ENCODE measurements at regions not wholly inside any gene's neighbourhood (a gene's known extent, or its start where the extent isn't known, plus 50 kb on each side); places are given as distances from the start of the nearest gene placed in this dataset.

DNA sequence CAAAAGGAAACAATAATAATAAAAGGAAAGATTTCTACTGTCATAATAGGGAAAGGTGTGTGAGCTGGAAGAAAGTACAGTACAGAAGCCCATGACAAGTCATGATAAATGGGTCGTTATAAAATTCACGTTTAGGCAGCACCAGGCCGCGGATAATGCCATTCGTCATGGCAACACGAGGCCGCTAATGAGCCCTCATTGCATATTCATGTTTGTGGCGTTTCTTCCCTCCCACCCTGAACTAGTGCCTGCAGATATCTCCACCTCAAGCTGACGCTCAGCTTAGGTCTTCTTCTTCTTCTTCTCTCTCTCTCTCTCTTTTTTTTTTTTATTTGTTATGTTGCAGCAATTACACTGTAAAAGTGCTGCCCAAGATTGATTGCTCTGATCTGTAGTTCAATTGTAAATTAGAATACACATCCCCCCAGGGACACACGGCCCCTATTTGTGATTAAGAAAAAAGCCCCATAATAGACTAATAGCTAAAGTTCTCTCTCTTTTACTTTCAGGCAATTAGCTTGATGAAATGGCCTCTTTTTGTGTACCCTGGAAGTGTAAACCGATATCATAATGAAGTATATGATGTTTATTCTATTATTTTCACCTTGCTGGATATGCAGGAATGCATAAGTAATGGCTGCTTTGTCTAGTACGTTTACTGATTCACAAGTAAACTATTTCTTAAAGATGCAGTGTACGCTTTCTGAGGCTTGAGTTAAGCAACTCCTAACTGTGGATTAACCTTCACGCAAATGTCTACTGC lies 61.9 kb upstream of the NR2F2 start (continued):
- TF ChIP-seq, protein P1, sequence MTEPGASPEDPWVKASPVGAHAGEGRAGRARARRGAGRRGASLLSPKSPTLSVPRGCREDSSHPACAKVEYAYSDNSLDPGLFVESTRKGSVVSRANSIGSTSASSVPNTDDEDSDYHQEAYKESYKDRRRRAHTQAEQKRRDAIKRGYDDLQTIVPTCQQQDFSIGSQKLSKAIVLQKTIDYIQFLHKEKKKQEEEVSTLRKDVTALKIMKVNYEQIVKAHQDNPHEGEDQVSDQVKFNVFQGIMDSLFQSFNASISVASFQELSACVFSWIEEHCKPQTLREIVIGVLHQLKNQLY (CRISPR knock-in tag; IDR thresholded peaks at IDR 0.05), result no peak
- TF ChIP-seq, protein P2, sequence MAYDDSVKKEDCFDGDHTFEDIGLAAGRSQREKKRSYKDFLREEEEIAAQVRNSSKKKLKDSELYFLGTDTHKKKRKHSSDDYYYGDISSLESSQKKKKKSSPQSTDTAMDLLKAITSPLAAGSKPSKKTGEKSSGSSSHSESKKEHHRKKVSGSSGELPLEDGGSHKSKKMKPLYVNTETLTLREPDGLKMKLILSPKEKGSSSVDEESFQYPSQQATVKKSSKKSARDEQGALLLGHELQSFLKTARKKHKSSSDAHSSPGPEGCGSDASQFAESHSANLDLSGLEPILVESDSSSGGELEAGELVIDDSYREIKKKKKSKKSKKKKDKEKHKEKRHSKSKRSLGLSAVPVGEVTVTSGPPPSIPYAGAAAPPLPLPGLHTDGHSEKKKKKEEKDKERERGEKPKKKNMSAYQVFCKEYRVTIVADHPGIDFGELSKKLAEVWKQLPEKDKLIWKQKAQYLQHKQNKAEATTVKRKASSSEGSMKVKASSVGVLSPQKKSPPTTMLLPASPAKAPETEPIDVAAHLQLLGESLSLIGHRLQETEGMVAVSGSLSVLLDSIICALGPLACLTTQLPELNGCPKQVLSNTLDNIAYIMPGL (CRISPR knock-in tag; IDR thresholded peaks at IDR 0.05), result no peak

DNA sequence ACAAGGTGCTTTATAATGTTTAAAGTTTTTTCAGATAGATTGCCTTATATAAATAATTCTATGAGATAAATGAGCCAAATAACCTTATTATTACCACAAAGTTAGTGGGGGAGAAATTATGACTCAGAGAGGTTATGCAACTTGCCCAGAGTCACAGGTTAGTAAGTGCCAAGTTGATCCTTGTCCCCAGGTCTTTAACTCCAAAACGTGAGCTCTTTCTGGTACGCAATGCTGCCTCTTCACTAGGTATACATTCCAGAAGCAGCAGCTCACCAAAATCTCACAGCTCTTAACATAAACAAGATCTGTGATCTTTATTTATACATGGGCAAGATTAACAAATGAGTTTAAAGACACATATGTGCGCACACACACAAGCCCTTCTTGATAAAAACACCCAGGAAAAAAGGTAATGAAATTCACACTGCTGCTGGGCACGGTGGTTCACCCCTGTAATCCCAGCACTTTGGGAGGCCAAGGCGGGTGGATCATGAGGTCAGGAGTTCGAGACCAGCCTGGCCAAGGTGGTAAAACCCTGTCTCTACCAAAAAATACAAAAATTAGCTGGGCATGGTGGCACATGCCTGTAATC lies 59.8 kb upstream of the NR2F2 start:
- ChIA-PET CTCF (no interaction called here), POLR2A (no interaction called here)
- TF ChIP-seq NFYB (CRISPR knock-in tag; conservative IDR thresholded peaks at IDR 0.05; ENCODE audit: low read depth) (no peak), ZNF138 (CRISPR knock-in tag; conservative IDR thresholded peaks at IDR 0.05) (no peak)
- DNase-seq (ENCODE audit: low spot score) (no peak), ATAC-seq (no peak)
- H3K9me3 Mint-ChIP-seq, result no peaks in the 10 kb centered on the region; the same call in 1 of the 2 replicates
- no peaks in the 10 kb centered on the region for H3K36me3 Mint-ChIP-seq
- H3K27me3 Mint-ChIP-seq (ENCODE audit: low read depth), result peaks cover 3% of the 10 kb centered on the region; the same call in 1 of the 2 replicates
- H3K27ac Mint-ChIP-seq, result no peak overlapping the region
- H3K4me1 Mint-ChIP-seq, result peaks cover 23% of the 10 kb centered on the region
- H3K4me3 Mint-ChIP-seq, result no peak overlapping the region

DNA sequence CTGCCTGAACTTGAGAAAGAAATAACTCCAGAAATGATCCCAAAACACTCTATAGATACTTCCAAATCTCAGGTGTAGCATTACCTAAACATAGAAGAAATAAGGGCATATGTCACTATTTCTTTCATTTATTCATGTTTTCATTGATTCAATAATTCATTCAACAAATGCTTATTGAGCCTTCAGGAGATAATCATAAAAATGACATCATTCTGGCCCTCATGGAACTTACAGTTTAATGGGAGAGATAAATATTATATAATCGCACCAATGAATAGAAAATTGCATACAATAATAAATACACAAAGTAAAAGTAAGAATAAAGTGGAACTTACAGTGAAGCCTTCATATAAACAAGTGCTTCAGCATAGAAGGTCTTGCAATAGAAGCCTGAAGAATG lies 58.1 kb upstream of the NR2F2 start:
- Mint-ChIP-seq H3K27me3 (ENCODE audit: low read depth) (peaks cover 3% of the 10 kb centered on the region; the same call in 1 of the 2 replicates), H3K27ac (no peak overlapping the region), H3K4me1 (peaks cover 23% of the 10 kb centered on the region), H3K4me3 (no peak overlapping the region), H3K36me3 (no peaks in the 10 kb centered on the region), H3K9me3 (no peaks in the 10 kb centered on the region; the same call in 1 of the 2 replicates)
- no peak for TF ChIP-seq ZNF671 (CRISPR knock-in tag; IDR thresholded peaks at IDR 0.05)
- TF ChIP-seq ETV6 (CRISPR knock-in tag; IDR thresholded peaks at IDR 0.05), result no peak
- TF ChIP-seq, protein P3, sequence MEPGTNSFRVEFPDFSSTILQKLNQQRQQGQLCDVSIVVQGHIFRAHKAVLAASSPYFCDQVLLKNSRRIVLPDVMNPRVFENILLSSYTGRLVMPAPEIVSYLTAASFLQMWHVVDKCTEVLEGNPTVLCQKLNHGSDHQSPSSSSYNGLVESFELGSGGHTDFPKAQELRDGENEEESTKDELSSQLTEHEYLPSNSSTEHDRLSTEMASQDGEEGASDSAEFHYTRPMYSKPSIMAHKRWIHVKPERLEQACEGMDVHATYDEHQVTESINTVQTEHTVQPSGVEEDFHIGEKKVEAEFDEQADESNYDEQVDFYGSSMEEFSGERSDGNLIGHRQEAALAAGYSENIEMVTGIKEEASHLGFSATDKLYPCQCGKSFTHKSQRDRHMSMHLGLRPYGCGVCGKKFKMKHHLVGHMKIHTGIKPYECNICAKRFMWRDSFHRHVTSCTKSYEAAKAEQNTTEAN (CRISPR knock-in tag; IDR thresholded peaks at IDR 0.05), result no peak
- CTCF ChIA-PET, result no interaction called here
- POLR2A ChIA-PET, result no interaction called here
- DNase-seq (ENCODE audit: low spot score) (no peak), ATAC-seq (no peak)

DNA sequence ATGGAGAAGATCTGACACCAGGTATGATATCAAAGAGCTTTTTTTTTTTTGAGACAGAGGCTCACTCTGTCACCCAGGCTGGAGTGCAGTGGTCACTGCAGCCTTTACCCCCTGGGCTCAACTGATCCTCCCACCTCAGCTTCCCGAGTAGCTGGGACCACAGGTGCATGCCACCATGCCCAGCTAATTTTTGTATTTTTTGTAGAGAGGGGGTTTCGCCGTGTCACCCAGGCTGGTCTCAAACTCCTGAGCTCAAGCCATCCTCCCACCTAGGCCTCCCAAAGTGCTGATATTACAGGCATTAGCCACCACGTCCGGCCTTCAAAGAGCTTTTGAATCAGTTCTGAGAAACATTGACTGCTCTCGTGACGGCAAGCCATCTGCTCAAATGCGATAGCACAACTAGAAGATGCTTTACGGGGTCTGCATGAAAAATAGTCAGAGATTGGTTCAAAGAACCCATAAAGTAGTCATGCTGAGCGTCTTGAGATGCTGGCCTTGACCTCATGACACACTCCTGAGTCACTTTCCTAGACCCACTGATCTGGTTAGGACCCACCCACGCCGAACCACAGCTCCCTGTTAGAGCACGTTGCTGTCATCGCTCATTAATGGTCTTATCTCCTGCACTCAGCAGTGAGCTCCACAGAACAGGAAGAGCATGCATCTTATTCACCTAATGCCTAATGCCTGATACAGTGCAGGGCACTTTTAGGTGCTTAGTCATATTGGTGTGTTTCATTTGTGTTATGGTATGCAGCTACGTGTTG lies 57.0 kb upstream of the NR2F2 start:
- H3K4me3 Mint-ChIP-seq, result no peak overlapping the region
- POLR2A ChIA-PET, result no interaction called here
- no peak for DNase-seq (ENCODE audit: low spot score)
- H3K4me1 Mint-ChIP-seq, result peaks cover 15% of the 10 kb centered on the region
- no peak overlapping the region for H3K27ac Mint-ChIP-seq
- ATAC-seq, result no peak
- CTCF ChIA-PET, result no interaction called here
- no peak for TF ChIP-seq ZBTB21 (CRISPR knock-in tag; IDR thresholded peaks at IDR 0.05; ENCODE audit: borderline replicate concordance)
- TF ChIP-seq, protein P4, sequence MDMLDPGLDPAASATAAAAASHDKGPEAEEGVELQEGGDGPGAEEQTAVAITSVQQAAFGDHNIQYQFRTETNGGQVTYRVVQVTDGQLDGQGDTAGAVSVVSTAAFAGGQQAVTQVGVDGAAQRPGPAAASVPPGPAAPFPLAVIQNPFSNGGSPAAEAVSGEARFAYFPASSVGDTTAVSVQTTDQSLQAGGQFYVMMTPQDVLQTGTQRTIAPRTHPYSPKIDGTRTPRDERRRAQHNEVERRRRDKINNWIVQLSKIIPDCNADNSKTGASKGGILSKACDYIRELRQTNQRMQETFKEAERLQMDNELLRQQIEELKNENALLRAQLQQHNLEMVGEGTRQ (CRISPR knock-in tag; IDR thresholded peaks at IDR 0.05), result no peak
- TF ChIP-seq ZNF317 (CRISPR knock-in tag; IDR thresholded peaks at IDR 0.05; ENCODE audit: borderline replicate concordance, low read depth), result no peak
- TF ChIP-seq NFYB (CRISPR knock-in tag; conservative IDR thresholded peaks at IDR 0.05; ENCODE audit: low read depth), result no peak
- no peak for TF ChIP-seq ESRRA (CRISPR knock-in tag; IDR thresholded peaks at IDR 0.05; ENCODE audit: borderline replicate concordance)
- TF ChIP-seq HMGA2 (CRISPR knock-in tag; IDR thresholded peaks at IDR 0.05), result no peak
- TF ChIP-seq CBFB (CRISPR knock-in tag; IDR thresholded peaks at IDR 0.05; ENCODE audit: low read depth), result no peak
- TF ChIP-seq, protein P5, sequence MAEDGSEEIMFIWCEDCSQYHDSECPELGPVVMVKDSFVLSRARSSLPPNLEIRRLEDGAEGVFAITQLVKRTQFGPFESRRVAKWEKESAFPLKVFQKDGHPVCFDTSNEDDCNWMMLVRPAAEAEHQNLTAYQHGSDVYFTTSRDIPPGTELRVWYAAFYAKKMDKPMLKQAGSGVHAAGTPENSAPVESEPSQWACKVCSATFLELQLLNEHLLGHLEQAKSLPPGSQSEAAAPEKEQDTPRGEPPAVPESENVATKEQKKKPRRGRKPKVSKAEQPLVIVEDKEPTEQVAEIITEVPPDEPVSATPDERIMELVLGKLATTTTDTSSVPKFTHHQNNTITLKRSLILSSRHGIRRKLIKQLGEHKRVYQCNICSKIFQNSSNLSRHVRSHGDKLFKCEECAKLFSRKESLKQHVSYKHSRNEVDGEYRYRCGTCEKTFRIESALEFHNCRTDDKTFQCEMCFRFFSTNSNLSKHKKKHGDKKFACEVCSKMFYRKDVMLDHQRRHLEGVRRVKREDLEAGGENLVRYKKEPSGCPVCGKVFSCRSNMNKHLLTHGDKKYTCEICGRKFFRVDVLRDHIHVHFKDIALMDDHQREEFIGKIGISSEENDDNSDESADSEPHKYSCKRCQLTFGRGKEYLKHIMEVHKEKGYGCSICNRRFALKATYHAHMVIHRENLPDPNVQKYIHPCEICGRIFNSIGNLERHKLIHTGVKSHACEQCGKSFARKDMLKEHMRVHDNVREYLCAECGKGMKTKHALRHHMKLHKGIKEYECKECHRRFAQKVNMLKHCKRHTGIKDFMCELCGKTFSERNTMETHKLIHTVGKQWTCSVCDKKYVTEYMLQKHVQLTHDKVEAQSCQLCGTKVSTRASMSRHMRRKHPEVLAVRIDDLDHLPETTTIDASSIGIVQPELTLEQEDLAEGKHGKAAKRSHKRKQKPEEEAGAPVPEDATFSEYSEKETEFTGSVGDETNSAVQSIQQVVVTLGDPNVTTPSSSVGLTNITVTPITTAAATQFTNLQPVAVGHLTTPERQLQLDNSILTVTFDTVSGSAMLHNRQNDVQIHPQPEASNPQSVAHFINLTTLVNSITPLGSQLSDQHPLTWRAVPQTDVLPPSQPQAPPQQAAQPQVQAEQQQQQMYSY (CRISPR knock-in tag; IDR thresholded peaks at IDR 0.05), result no peak
- TF ChIP-seq, protein P6, sequence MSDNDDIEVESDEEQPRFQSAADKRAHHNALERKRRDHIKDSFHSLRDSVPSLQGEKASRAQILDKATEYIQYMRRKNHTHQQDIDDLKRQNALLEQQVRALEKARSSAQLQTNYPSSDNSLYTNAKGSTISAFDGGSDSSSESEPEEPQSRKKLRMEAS (CRISPR knock-in tag; IDR thresholded peaks at IDR 0.05), result no peak
- TF ChIP-seq, protein P7, sequence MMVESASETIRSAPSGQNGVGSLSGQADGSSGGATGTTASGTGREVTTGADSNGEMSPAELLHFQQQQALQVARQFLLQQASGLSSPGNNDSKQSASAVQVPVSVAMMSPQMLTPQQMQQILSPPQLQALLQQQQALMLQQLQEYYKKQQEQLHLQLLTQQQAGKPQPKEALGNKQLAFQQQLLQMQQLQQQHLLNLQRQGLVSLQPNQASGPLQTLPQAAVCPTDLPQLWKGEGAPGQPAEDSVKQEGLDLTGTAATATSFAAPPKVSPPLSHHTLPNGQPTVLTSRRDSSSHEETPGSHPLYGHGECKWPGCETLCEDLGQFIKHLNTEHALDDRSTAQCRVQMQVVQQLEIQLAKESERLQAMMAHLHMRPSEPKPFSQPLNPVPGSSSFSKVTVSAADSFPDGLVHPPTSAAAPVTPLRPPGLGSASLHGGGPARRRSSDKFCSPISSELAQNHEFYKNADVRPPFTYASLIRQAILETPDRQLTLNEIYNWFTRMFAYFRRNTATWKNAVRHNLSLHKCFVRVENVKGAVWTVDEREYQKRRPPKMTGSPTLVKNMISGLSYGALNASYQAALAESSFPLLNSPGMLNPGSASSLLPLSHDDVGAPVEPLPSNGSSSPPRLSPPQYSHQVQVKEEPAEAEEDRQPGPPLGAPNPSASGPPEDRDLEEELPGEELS (CRISPR knock-in tag; IDR thresholded peaks at IDR 0.05), result no peak
- peaks cover 3% of the 10 kb centered on the region; the same call in 1 of the 2 replicates for H3K27me3 Mint-ChIP-seq (ENCODE audit: low read depth)
- no peaks in the 10 kb centered on the region for H3K36me3 Mint-ChIP-seq
- no peaks in the 10 kb centered on the region; the same call in 1 of the 2 replicates for H3K9me3 Mint-ChIP-seq
